ENCODE measurements at regions not wholly inside any gene's neighbourhood (a gene's known extent, or its start where the extent isn't known, plus 50 kb on each side); places are given as distances from the start of the nearest gene placed in this dataset.

DNA sequence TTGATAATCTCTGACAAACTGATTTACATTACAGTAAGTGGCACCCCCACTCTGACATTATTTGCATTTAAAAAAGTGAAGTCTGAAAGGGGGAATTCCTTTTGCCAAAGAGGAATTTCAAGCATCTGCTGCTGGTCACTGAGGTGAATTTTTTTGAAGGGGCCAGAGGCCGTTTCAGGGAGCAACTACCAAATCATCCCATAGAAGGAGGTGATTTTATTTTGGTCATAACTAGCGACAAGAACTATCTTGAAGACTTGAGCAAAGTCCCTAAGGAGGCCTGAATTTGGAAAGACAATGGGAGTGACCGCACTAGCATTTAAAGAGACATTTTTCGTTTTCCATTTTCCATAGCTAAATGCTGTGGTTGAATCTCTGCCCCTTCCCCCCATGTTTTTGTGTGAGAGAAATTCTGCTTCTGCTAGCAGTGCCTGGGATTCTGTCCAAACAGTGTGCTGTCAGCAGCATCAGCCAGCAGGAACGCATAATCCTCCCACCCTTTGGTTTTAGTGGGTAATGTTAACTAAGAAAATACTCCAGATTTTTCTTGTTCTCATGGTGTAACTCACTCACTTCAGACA is 110.1 kb upstream of the MED14 start:
- Histone ChIP-seq H3K4me1 (ENCODE audit: control insufficient read depth in 2 of 2, insufficient read depth in 2 of 2, low read length in 2 of 2) (no peaks in the 10 kb centered on the region), H3K36me3 (replicated peaks in 1 of 2; ENCODE audit: control extremely low read depth in 1 of 2, control insufficient read depth in 1 of 2, extremely low read depth in 1 of 2, insufficient read depth in 2 of 2, low read length in 1 of 2) (no peaks in the 10 kb centered on the region), H3K4me2 (replicated peaks; ENCODE audit: low read depth, low read length, poor library complexity, severe bottlenecking) (no peak overlapping the region), H4K20me1 (ENCODE audit: control insufficient read depth, insufficient read depth, low read length, poor library complexity, severe bottlenecking) (no peaks in the 10 kb centered on the region), H3K27me3 (replicated peaks in 1 of 4; ENCODE audit: control extremely low read depth in 1 of 4, control insufficient read depth in 3 of 4, insufficient read depth in 4 of 4, low read length in 3 of 4) (no peaks in the 10 kb centered on the region), H3K79me2 (ENCODE audit: control insufficient read depth, insufficient read depth, low read length) (no peaks in the 10 kb centered on the region), H3K27ac (ENCODE audit: low read length in 2 of 2) (no peak overlapping the region), H3K9ac (ENCODE audit: low read length) (no peak overlapping the region), H2AFZ (ENCODE audit: insufficient read depth, low read depth, low read length, poor library complexity, severe bottlenecking) (no peak overlapping the region), H3K4me3 (ENCODE audit: control extremely low read depth in 1 of 5, extremely low read depth in 1 of 5, insufficient read depth in 1 of 5, low read depth in 2 of 5, low read length in 4 of 5) (no peak overlapping the region), H3K9me3 (ENCODE audit: control extremely low read depth in 1 of 3, control insufficient read depth in 2 of 3, insufficient read depth in 1 of 3, low read length in 2 of 3) (peaks cover 0 to 12% (median 6%) of the 10 kb centered on the region in 3 donors)
- TF ChIP-seq, protein P1, sequence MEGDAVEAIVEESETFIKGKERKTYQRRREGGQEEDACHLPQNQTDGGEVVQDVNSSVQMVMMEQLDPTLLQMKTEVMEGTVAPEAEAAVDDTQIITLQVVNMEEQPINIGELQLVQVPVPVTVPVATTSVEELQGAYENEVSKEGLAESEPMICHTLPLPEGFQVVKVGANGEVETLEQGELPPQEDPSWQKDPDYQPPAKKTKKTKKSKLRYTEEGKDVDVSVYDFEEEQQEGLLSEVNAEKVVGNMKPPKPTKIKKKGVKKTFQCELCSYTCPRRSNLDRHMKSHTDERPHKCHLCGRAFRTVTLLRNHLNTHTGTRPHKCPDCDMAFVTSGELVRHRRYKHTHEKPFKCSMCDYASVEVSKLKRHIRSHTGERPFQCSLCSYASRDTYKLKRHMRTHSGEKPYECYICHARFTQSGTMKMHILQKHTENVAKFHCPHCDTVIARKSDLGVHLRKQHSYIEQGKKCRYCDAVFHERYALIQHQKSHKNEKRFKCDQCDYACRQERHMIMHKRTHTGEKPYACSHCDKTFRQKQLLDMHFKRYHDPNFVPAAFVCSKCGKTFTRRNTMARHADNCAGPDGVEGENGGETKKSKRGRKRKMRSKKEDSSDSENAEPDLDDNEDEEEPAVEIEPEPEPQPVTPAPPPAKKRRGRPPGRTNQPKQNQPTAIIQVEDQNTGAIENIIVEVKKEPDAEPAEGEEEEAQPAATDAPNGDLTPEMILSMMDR (IDR thresholded peaks at IDR 0.05), result no peak
- no peak for TF ChIP-seq EZH2 (IDR thresholded peaks at IDR 0.05; ENCODE audit: borderline replicate concordance, insufficient read depth, low read depth, low read length, poor library complexity, severe bottlenecking)
- no CpG with 5 or more reads among the region's 5 CpGs for WGBS (ENCODE audit: insufficient coverage)
- ChIA-PET POLR2A (no interaction called here), CTCF (no interaction called here)
- intact Hi-C loops (cut with micrococcal nuclease), result no loop called here
- H3K9me3 Mint-ChIP-seq (ENCODE audit: insufficient read depth), result peaks cover 2% of the 10 kb centered on the region
- no peak overlapping the region for H3K4me3 Mint-ChIP-seq
- DNase-seq (no peak), ATAC-seq (ENCODE audit: low read depth) (no peak)
- no peak overlapping the region for H3K27ac Mint-ChIP-seq
- H3K4me1 Mint-ChIP-seq, result no peaks in the 10 kb centered on the region
- H3K27me3 Mint-ChIP-seq, result peaks cover 5% of the 10 kb centered on the region

DNA sequence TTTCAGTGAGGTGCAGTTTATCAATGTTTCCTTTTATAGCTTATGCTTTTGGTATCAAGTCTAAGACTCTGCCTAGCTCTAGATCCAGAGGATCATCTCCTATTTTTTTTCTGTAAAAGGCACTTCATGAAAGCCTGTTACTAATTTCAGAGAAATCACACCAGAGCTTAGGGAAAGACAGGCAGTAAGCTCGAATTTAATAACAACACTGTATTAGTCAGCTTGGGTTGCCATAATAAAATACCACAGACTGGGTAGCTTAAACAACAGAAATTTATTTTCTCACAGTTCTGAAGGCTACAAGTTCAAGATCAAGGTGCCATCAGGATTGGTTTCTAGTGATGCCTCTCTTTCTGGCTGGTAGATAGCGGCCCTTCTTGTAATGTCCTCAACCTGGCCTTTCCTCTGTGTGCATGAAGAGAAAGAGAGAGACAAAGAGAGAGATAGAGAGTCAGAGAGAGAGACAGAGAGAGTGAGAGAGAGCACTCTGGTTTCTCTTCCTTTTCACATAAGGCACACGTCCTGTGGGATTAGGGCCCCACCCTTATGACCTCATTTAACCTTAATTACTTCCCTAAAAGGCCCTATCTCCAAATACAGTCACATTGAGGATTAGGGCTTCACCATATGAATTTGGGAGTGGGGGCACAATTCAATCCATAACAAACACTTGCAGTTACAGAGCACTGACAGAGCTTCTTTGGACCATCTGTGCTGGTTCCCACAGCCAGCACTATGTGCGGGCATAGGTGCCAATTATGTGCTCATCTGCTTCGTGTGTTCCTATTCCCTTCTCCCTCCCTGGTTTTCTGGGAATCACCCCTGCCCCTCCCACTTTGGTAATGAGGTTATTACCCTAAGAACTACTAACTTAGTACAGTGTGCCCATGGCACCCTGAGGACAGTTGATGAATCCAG is 114.8 kb upstream of the MED14 start:
- Histone ChIP-seq H4K20me1 (ENCODE audit: control insufficient read depth, insufficient read depth, low read length, poor library complexity, severe bottlenecking) (no peaks in the 10 kb centered on the region), H2AFZ (ENCODE audit: insufficient read depth, low read depth, low read length, poor library complexity, severe bottlenecking) (no peak overlapping the region), H3K4me2 (replicated peaks; ENCODE audit: low read depth, low read length, poor library complexity, severe bottlenecking) (no peak overlapping the region), H3K9ac (ENCODE audit: low read length) (no peak overlapping the region), H3K9me3 (ENCODE audit: control extremely low read depth in 1 of 3, control insufficient read depth in 2 of 3, insufficient read depth in 1 of 3, low read length in 2 of 3) (peaks cover 0 to 2% (median 0%) of the 10 kb centered on the region in 3 donors), H3K27me3 (replicated peaks in 1 of 4; ENCODE audit: control extremely low read depth in 1 of 4, control insufficient read depth in 3 of 4, insufficient read depth in 4 of 4, low read length in 3 of 4) (no peaks in the 10 kb centered on the region), H3K4me1 (ENCODE audit: control insufficient read depth in 2 of 2, insufficient read depth in 2 of 2, low read length in 2 of 2) (no peaks in the 10 kb centered on the region), H3K27ac (ENCODE audit: low read length in 2 of 2) (no peak overlapping the region), H3K36me3 (replicated peaks in 1 of 2; ENCODE audit: control extremely low read depth in 1 of 2, control insufficient read depth in 1 of 2, extremely low read depth in 1 of 2, insufficient read depth in 2 of 2, low read length in 1 of 2) (no peaks in the 10 kb centered on the region), H3K79me2 (ENCODE audit: control insufficient read depth, insufficient read depth, low read length) (no peaks in the 10 kb centered on the region), H3K4me3 (ENCODE audit: control extremely low read depth in 1 of 5, extremely low read depth in 1 of 5, insufficient read depth in 1 of 5, low read depth in 2 of 5, low read length in 4 of 5) (no peak overlapping the region)
- H3K4me3 Mint-ChIP-seq, result no peak overlapping the region
- no peak for ATAC-seq (ENCODE audit: low read depth)
- H3K27me3 Mint-ChIP-seq, result no peaks in the 10 kb centered on the region
- no peaks in the 10 kb centered on the region for H3K4me1 Mint-ChIP-seq
- H3K9me3 Mint-ChIP-seq (ENCODE audit: insufficient read depth), result no peaks in the 10 kb centered on the region
- no peak for DNase-seq
- H3K27ac Mint-ChIP-seq, result no peak overlapping the region
- POLR2A ChIA-PET, result no interaction called here
- intact Hi-C loops (cut with micrococcal nuclease), result no loop called here
- WGBS (ENCODE audit: insufficient coverage), result no CpG with 5 or more reads among the region's 5 CpGs
- CTCF ChIA-PET, result no interaction called here
- TF ChIP-seq, protein P1 (IDR thresholded peaks at IDR 0.05), result no peak
- TF ChIP-seq EZH2 (IDR thresholded peaks at IDR 0.05; ENCODE audit: borderline replicate concordance, insufficient read depth, low read depth, low read length, poor library complexity, severe bottlenecking), result no peak

Measured in B cell (primary cell).